ENCODE measurements at regions not wholly inside any gene's neighbourhood (a gene's known extent, or its start where the extent isn't known, plus 50 kb on each side); places are given as distances from the start of the nearest gene placed in this dataset.
A peak's percentile ranks its signal among the peaks of the same experiment; 100 is the strongest.
"Not testable (repeated sequence)": the region's sequence is repeated elsewhere in the genome, so short reads cannot be mapped to it uniquely, and the experiment has no call there.

DNA sequence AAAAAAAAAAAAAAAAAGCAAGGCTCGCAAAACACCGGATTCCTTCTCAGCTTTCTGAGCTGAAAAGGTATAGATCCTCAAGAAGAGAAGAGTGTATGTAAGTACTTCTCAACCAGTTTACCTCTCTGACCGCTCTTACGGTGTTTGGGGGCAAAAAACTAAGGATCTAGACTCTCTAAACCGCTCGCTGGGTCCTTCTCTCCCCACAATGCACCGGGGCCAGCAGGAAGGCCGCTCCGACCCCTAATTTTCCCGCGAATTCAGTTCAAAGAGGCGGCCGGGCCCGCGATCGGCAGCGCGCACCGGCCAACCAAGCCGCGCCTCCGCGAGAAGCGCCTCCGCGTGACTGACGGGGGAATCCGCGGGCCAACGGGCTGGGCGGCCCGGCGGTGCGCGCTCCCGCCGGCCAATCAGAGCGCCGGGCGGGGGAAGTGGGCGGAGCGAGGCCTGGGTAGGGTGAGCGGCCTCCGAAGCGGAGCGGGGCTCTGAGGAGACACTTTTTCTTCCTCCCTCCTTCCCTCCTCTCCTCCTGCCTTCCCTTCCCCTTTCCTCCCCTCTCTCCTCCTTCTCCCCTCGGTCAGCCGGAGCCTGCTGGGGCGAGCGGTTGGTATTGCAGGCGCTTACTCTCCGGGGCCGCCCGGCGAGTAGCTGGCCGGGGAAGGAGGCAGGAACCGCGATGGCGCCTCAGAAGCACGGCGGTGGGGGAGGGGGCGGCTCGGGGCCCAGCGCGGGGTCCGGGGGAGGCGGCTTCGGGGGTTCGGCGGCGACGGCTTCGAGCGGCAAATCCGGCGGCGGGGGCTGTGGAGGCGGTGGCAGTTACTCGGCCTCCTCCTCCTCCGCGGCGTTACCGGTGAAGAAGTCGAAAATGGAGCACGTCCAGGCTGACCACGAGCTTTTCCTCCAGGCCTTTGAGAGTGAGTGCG, 93.0 kb downstream of the CRLF3 start:
- DNase-seq (ENCODE audit: low spot score): peak; percentile 84

DNA sequence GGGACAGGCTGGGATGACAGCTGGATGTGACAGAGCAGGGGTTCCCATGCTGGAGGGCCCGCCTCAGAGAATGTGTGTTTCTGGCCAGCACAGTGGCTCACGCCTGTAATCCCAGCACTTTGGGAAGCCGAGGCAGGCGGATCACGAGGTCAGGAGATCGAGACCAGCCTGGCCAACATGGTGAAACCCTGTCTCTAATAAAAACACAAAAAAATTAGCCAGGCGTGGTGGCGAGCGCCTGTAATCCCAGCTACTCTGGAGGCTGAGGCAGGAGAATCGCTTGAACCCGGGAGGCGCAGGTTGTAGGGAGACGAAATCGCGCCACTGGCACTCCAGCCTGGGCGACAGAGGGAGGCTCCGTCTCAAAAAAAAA, 93.7 kb downstream of the CRLF3 start:
- DNase-seq (ENCODE audit: low spot score): not testable (repeated sequence)

GRCh38 chr17:30730171-30730836, 94.2 kb downstream of the CRLF3 start:
- not testable (repeated sequence) for DNase-seq (ENCODE audit: low spot score)

GRCh38 chr17:30729471-30730170, 94.9 kb downstream of the CRLF3 start:
- DNase-seq (ENCODE audit: low spot score): not testable (repeated sequence)

GRCh38 chr17:30727517-30727916, 97.0 kb downstream of the CRLF3 start:
- DNase-seq (ENCODE audit: low spot score): not testable (repeated sequence)

- DNase-seq (ENCODE audit: low spot score): not testable (repeated sequence)
These were observed 97.8 kb downstream of the CRLF3 start for GRCh38 chr17:30726734-30727133.

DNA sequence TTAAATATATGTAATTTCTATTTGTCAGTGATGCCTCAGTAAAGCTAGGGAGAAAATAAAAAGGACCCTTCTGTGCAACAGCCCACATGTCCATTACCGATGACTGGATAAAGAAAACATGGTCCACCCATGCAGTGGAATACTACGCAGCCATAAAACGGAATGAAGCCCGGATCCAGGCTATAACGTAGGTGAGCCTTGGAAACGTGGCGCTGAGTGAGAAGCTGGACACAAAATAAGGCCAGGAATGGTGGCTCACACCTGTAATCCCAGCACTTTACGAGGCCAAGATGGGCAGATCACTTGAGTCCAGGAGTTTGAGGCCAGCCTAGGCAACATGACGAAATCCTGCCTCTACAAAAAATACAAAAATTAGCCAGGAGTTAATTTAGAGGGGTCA, 98.2 kb downstream of the CRLF3 start:
- DNase-seq (ENCODE audit: low spot score): not testable (repeated sequence)

DNA sequence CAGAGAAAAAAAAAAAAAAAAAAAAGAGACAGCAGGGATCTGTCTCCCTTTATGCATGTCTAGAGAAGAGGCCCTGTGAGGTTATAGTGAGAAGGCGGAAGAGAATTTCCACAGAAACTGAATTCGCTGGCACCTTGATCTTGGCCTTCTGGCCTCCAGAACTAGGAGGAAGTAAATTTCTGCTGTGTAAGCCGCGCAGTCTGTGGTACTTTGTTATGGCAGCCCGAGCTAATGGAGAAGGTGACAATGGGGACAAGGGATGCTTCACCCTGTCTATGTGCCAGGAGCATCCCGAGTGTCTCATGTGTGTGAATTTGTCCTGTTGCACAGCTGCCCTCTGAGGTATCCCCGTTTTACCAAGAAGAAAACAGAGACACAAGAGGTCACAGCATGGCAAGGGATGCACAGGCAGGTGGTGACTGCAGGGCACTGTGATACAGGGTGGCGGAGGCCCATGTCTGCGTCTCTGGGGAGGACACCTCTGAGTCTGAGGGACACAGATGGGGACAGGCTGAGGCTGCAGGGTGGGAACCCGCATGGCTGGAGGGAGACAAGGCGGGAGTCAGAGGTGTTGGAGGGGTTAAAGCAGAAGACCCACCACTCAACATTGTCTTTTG, 100.3 kb downstream of the CRLF3 start:
- DNase-seq (ENCODE audit: low spot score): not testable (repeated sequence)

- not testable (repeated sequence) for DNase-seq (ENCODE audit: low spot score)
These were observed 102.2 kb downstream of the CRLF3 start for GRCh38 chr17:30722114-30722780.

- not testable (repeated sequence) for DNase-seq (ENCODE audit: low spot score)
These were observed 103.5 kb downstream of the CRLF3 start for GRCh38 chr17:30720971-30721370.

GRCh38 chr17:30720013-30720471, 104.5 kb downstream of the CRLF3 start:
- no peak for DNase-seq (ENCODE audit: low spot score)

- peak; percentile 83 for DNase-seq (ENCODE audit: low spot score)
These were observed 105.1 kb downstream of the CRLF3 start for GRCh38 chr17:30719131-30719973.

GRCh38 chr17:30718691-30719090, 105.8 kb downstream of the CRLF3 start:
- not testable (repeated sequence) for DNase-seq (ENCODE audit: low spot score)

DNA sequence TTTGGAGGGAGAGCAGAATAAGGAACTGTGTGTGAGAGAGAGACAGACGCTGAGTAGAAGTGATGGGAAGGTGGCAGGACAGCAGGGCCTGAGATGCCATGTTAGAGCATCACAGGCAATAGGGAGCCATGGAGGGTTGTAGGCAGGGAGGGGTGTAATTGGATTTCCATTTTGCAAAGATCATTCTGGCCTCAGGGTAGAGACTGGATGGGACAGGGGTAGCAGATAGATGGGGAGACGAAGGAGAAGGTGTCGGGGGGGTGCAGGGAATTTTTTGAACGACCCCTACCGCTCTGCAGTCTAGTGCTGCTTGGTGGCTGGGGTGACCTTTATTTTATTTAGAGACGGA, 106.4 kb downstream of the CRLF3 start:
- not testable (repeated sequence) for DNase-seq (ENCODE audit: low spot score)

DNA sequence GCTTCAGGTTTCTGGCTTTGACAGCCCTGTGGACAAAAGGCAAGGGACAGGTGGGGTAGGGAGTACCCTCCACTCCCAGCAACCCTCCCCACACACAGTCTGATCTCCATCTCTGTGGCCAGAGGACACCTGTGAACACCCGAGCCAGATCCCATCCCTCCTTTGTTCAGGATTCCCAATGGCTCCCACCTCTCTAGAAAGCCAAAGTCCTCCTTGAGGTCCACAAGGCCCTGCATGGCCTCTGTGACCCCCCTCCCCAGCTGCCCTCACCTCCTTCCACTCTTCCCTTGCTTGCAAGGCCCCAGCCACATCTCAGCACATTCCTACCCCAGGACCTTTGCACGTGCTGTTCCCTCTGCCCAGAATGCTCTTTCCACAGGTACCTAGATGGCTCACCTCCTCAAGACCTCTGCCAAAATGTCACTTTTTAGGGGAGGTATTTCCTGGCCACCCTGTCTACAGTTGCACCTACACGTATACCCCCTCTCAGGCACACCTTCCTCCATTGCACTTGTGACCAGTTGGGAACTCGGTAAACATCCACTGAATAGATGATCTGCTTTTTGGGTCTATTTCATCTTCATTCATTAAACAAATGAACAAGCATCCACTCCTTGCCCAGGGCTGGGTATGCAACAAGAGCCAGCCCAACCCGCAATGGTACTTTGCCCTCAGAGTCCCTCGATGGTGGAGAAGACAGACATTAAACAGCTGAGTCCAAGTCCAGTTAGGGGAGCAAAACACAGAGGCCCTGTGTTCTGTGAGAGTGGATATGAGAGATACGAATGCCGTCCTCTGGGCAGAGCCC, 107.0 kb downstream of the CRLF3 start:
- DNase-seq (ENCODE audit: low spot score): no peak

GRCh38 chr17:30716461-30717290, 107.8 kb downstream of the CRLF3 start:
- no peak for DNase-seq (ENCODE audit: low spot score)

DNA sequence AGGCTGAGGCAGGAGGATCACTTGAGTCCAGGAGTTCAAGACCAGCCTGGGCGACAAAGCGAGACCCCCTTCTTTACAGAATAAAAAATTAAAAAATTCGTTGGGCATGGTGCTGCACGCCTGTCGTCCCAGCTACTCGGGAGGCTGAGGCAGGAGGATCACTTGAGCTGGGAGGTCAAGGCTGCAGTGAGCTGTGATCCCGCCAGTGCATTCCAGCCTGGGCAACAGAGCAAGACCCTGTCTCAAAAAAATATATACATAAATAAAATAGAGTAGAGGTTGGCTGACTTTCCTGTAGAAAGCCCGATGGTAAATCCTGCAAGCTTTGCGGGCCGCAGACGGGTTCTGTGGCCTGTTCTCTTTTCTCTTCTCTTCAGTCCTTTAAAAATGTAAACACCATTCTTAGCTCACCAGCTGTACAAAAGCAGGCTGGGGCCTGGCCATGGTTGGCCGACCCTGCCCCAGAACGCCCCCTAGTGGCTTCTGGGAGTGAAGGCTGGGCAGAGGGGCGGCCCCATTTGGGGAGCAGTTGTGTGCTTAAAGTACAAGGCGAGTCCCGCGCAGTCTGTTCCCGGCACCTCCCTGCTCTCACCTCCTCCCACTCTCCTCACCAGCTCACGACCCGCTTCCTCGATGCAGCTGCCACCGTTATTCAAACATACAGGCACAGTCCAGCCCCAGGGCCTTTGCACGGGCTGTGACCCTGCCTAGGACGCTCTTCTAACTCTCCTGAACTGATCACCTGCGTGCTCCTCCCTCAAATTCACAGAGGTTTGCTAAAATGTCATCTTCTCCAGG, 109.5 kb downstream of the CRLF3 start:
- DNase-seq (ENCODE audit: low spot score): not testable (repeated sequence)

- DNase-seq (ENCODE audit: low spot score): not testable (repeated sequence)
These were observed 110.7 kb downstream of the CRLF3 start for GRCh38 chr17:30713805-30714204.
